K562 (cell line): ENCODE measurements at regions not wholly inside any gene's neighbourhood (a gene's known extent, or its start where the extent isn't known, plus 50 kb on each side); places are given as distances from the start of the nearest gene placed in this dataset.

ENCODE experiments used
- ATAC-seq: fragments of 200-7000 bp; cut with Tn5 transposase; 3 replicates; pipeline ENCODE4 v1.9.1; 2020; ENCODE audit warnings: moderate library complexity
- BruUV-seq: library from RNA; stranded (reverse); fragments of 400-500 nt; replicated peaks from 2 replicates; lab custom pipeline; 2021; lab: Mats Ljungman, UMichigan
- CTCF ChIA-PET: fragments of 300-600 bp; formaldehyde crosslinking; extraction: SDS; loops from one replicate; lab custom pipeline; 2021; ENCODE audit warnings: low intra/inter-chr PET ratio; lab: Yijun Ruan, JAX
- POLR2A ChIA-PET: fragments of 300-600, 350-650 bp; sonication (Branson Sonifier 250); formaldehyde crosslinking; extraction: SDS; loops from one replicate; lab custom pipeline; 2021; ENCODE audit warnings: antibody characterized with exemption, inconsistent platforms; lab: Yijun Ruan, JAX
- DNase-seq, 4 experiments: peaks; one replicate each; pipeline versions ENCODE4 v3.0.0 to v3.0.0-alpha.2; 2011 to 2018; ENCODE audit warnings: low spot score in 3 of 4, mixed read lengths in 3 of 4; ENCODE audit errors: extremely low read depth in 1 of 4
- FAIRE-seq: peaks from 2 replicates; lab custom pipeline; 2011; peaks lifted over from hg19 to GRCh38; lab: Jason Lieb, UNC
- H2AFZ ChIP-seq: 2 replicates; pipeline ENCODE4 v1.6.0; 2011; ENCODE audit warnings: low read depth, low read length, control low read depth, inconsistent platforms
- H3K27ac ChIP-seq: fragments of 200-600 bp; 3 replicates; pipeline ENCODE4 v1.8.0; 2011; ENCODE audit warnings: low read depth, mild to moderate bottlenecking, control low read depth, inconsistent platforms, low read length, moderate library complexity, mixed read lengths; ENCODE audit errors: extremely low read depth
- H3K27me3 ChIP-seq, 2 experiments: fragments of 300-600 bp in 1 of 2; 2 replicates in 1 of 2; 3 replicates in 1 of 2; pipeline versions ENCODE4 v1.6.0 to v1.8.0; 2011; ENCODE audit warnings: inconsistent platforms in 2 of 2, low read length in 2 of 2, mild to moderate bottlenecking in 1 of 2, mixed read lengths in 1 of 2, moderate library complexity in 1 of 2; ENCODE audit not compliant: control insufficient read depth in 2 of 2, insufficient read depth in 2 of 2
- H3K36me3 ChIP-seq: fragments of 300-600 bp; 3 replicates; pipeline ENCODE4 v1.8.0; 2011; ENCODE audit warnings: mild to moderate bottlenecking, low read length, inconsistent platforms; ENCODE audit not compliant: control insufficient read depth, insufficient read depth
- H3K4me1 ChIP-seq, 2 experiments: fragments of 200-600 bp in 1 of 2; replicated peaks in 1 of 2; 2 replicates in 1 of 2; 3 replicates in 1 of 2; pipeline versions ENCODE4 v1.5.1 to v1.8.0; 2011; ENCODE audit warnings: inconsistent platforms in 2 of 2, low read length in 2 of 2, mild to moderate bottlenecking in 1 of 2, mixed read lengths in 1 of 2, moderate library complexity in 1 of 2; ENCODE audit not compliant: control insufficient read depth in 2 of 2, insufficient read depth in 2 of 2
- H3K4me2 ChIP-seq: 2 replicates; pipeline ENCODE4 v1.6.1; 2011; ENCODE audit warnings: low read length, control low read depth, inconsistent platforms, mixed read lengths; ENCODE audit not compliant: insufficient read depth
- H3K4me3 ChIP-seq: fragments of 200-600 bp; sonication (generic), shearing (Covaris generic); 2 replicates; pipeline ENCODE4 v1.5.1; 2016; ENCODE audit warnings: control low read depth, inconsistent platforms
- H3K79me2 ChIP-seq: fragments of 200-600 bp; 3 replicates; pipeline ENCODE4 v1.8.0; 2011; ENCODE audit warnings: low read length, inconsistent platforms; ENCODE audit not compliant: control insufficient read depth, insufficient read depth
- H3K9ac ChIP-seq, 2 experiments: 2 replicates each; pipeline versions ENCODE4 v1.6.0 to v1.6.1; 2011; ENCODE audit warnings: low read depth in 2 of 2, low read length in 2 of 2, control low read depth in 1 of 2, inconsistent platforms in 1 of 2, mild to moderate bottlenecking in 1 of 2, mixed read lengths in 1 of 2; ENCODE audit not compliant: insufficient read depth in 1 of 2
- H3K9me1 ChIP-seq: one replicate; pipeline ENCODE4 v1.6.0; 2011; ENCODE audit warnings: inconsistent platforms, mild to moderate bottlenecking, low read length, moderate library complexity; ENCODE audit not compliant: control insufficient read depth, insufficient read depth
- H3K9me3 ChIP-seq: replicated peaks from 2 replicates; pipeline ENCODE4 v1.5.1; 2011; ENCODE audit warnings: low read depth, low read length, inconsistent platforms; ENCODE audit not compliant: control insufficient read depth, insufficient read depth
- H4K20me1 ChIP-seq: replicated peaks from 2 replicates; pipeline ENCODE4 v1.6.1; 2011; ENCODE audit warnings: low read length, inconsistent platforms, mixed read lengths; ENCODE audit not compliant: control insufficient read depth, insufficient read depth
- CBFA2T2 ChIP-seq: fragments of 450-650 bp; conservative IDR thresholded peaks from 2 replicates; pipeline ENCODE4 v1.6.1; 2017; ENCODE audit warnings: mild to moderate bottlenecking
- CGGBP1 ChIP-seq: fragments of 250-450 bp; sonication (Bioruptor Pico); IDR thresholded peaks from 2 replicates; pipeline ENCODE4 v1.9.0; 2021; ENCODE audit warnings: mild to moderate bottlenecking
- EWSR1 ChIP-seq: fragments of 450-650 bp; IDR thresholded peaks from 2 replicates; pipeline ENCODE4 v1.6.1; 2018; ENCODE audit warnings: borderline replicate concordance, mild to moderate bottlenecking, low read depth, moderate library complexity; ENCODE audit not compliant: partially characterized antibody
- FOSL1 ChIP-seq: fragments of 200-800 bp; sonication (Bioruptor generic); conservative IDR thresholded peaks from 2 replicates; pipeline ENCODE4 v1.6.1; 2016; ENCODE audit warnings: missing genetic modification characterization, missing compliant biosample characterization
- HLTF ChIP-seq: fragments of 450-650 bp; IDR thresholded peaks from 2 replicates; pipeline ENCODE4 v1.6.1; 2016
- HNRNPL ChIP-seq: fragments of 200-400 bp; formaldehyde crosslinking; IDR thresholded peaks from 2 replicates; pipeline ENCODE4 v1.6.1; 2017; ENCODE audit warnings: low read depth, mild to moderate bottlenecking, low read length
- ILK ChIP-seq: fragments of 450-650 bp; IDR thresholded peaks from 2 replicates; pipeline ENCODE4 v1.6.1; 2016; ENCODE audit warnings: missing genetic modification characterization, low read depth, mild to moderate bottlenecking, missing compliant biosample characterization, moderate library complexity, borderline replicate concordance
- MAFF ChIP-seq: IDR thresholded peaks from 2 replicates; pipeline ENCODE4 v1.6.1; 2012; ENCODE audit warnings: low read length, improper control_type of control experiment
- NCOA1 ChIP-seq: fragments of 450-650 bp; IDR thresholded peaks from 2 replicates; pipeline ENCODE4 v1.6.1; 2016; ENCODE audit warnings: low read depth
- POLR3A ChIP-seq: IDR thresholded peaks from 2 replicates; pipeline ENCODE4 v1.6.1; 2011; ENCODE audit warnings: borderline replicate concordance, mild to moderate bottlenecking, moderate library complexity; ENCODE audit not compliant: insufficient read length, insufficient read depth; ENCODE audit errors: extremely low read depth
- PPARD ChIP-seq: fragments of 250-450 bp; sonication (Bioruptor Pico); IDR thresholded peaks from 2 replicates; pipeline ENCODE4 v1.8.0; 2022; ENCODE audit warnings: inconsistent platforms, mild to moderate bottlenecking, moderate library complexity
- SLC30A9 ChIP-seq: fragments of 250-450 bp; sonication (Bioruptor Pico); IDR thresholded peaks from 2 replicates; pipeline ENCODE4 v1.8.0; 2022; ENCODE audit warnings: mild to moderate bottlenecking, moderate library complexity
- TCF7L2 ChIP-seq: fragments of 150-350 bp; IDR thresholded peaks from 2 replicates; pipeline ENCODE4 v1.6.1; 2016; ENCODE audit warnings: low read depth, mild to moderate bottlenecking, low read length, moderate library complexity
- THAP7 ChIP-seq: fragments of 250-450 bp; sonication (Bioruptor Pico); IDR thresholded peaks from 2 replicates; pipeline ENCODE4 v1.5.0; 2021
- WHSC1 ChIP-seq: IDR thresholded peaks from one replicate; pipeline ENCODE4 v1.6.1; 2012; ENCODE audit warnings: low read length, control low read depth, inconsistent platforms
- ZC3H8 ChIP-seq: fragments of 450-650 bp; IDR thresholded peaks from 2 replicates; pipeline ENCODE4 v1.6.1; 2017
- ZNF41 ChIP-seq: fragments of 250-450 bp; sonication (Bioruptor Pico); conservative IDR thresholded peaks from 2 replicates; pipeline ENCODE4 v1.4.0; 2020; ENCODE audit warnings: mild to moderate bottlenecking
- ZNF511 ChIP-seq: sonication (generic); formaldehyde crosslinking; IDR thresholded peaks from 2 replicates; pipeline ENCODE4 v1.8.0; 2022; ENCODE audit warnings: mild to moderate bottlenecking, missing genetic modification reagents
- ZNF589 ChIP-seq: fragments of 200-800 bp; sonication (Bioruptor generic); IDR thresholded peaks from 2 replicates; pipeline ENCODE4 v1.6.1; 2016; ENCODE audit warnings: low read depth, missing genetic modification characterization, missing compliant biosample characterization
- ZSCAN32 ChIP-seq: fragments of 450-650 bp; formaldehyde crosslinking; IDR thresholded peaks from 2 replicates; pipeline ENCODE4 v1.4.0; 2020; ENCODE audit warnings: mild to moderate bottlenecking, moderate library complexity
- WGBS: fragments of 100-300 bp; shearing (Covaris generic); methylation state at CpG from one replicate; pipeline ENCODE4 v1.1.6; 2016; ENCODE audit warnings: low coverage, mixed read lengths; ENCODE audit not compliant: insufficient coverage; ENCODE audit errors: missing lambda C conversion rate; 5-methylcytosine and 5-hydroxymethylcytosine counted together
- in situ Hi-C: fragments of 300-500 bp; cut with MboI; formaldehyde crosslinking; loops from 4 replicates; pipeline ENCODE4 v1.15.0; 2018; ENCODE audit warnings: inconsistent platforms, mixed read lengths
- intact Hi-C: fragments of 100-400 bp; cut with micrococcal nuclease; formaldehyde crosslinking; loops from 2 replicates; pipeline ENCODE4 v1.14.2; 2022

- peak; percentile 59; the same call in 1 of the 2 replicates for TF ChIP-seq ZNF589 (CRISPR knock-in tag)
- peak; percentile 18; the same call in 1 of the 2 replicates for TF ChIP-seq FOSL1 (tag)
Measured at GRCh38 chr12:89252284-89252683, 100.0 kb downstream of the DUSP6 start (continued).

- intact Hi-C loops, result no loop called here
- Histone ChIP-seq H4K20me1 (no peaks in the 10 kb centered on the region), H3K27ac (peak overlapping the region; percentile 39; the same call in 2 of the 3 replicates), H3K4me1 (no peaks in the 10 kb centered on the region; a peak in 1 of 5 replicates), H2AFZ (peak overlapping the region; percentile 42), H3K79me2 (no peaks in the 10 kb centered on the region), H3K36me3 (no peaks in the 10 kb centered on the region), H3K9ac (no peak overlapping the region), H3K4me3 (no peak overlapping the region), H3K9me1 (no peaks in the 10 kb centered on the region), H3K4me2 (no peak overlapping the region; the same call in 1 of the 2 replicates), H3K9me3 (no peaks in the 10 kb centered on the region), H3K27me3 (no peaks in the 10 kb centered on the region)
- BruUV-seq, result no TSS peak
- CTCF ChIA-PET, result no interaction called here
- DNase-seq (peak in 2 of 4 experiments; percentile 13 to 30), FAIRE-seq (peak; percentile 75), ATAC-seq (peak; percentile 59; the same call in 2 of the 3 replicates)
- POLR2A ChIA-PET, result no interaction called here
- 0% methylated on average over 6 of the region's 6 CpGs for WGBS
- in situ Hi-C loops, result no loop called here
- no peak for TF ChIP-seq ZC3H8
- no peak for TF ChIP-seq WHSC1
- no peak for TF ChIP-seq HNRNPL
- TF ChIP-seq ZSCAN32, result no peak
- TF ChIP-seq SLC30A9, result no peak
- no peak for TF ChIP-seq CBFA2T2
- TF ChIP-seq ILK (tag), result no peak
- TF ChIP-seq MAFF, result peak; percentile 28; the same call in 1 of the 2 replicates
- TF ChIP-seq NCOA1, result no peak
- TF ChIP-seq TCF7L2, result no peak
- TF ChIP-seq ZNF511 (CRISPR knock-in tag), result no peak
- no peak for TF ChIP-seq CGGBP1 (CRISPR knock-in tag)
- no peak for TF ChIP-seq HLTF
- no peak for TF ChIP-seq POLR3A
- TF ChIP-seq EWSR1, result no peak
- no peak for TF ChIP-seq PPARD (CRISPR knock-in tag)
- TF ChIP-seq THAP7 (CRISPR knock-in tag), result no peak
- no peak for TF ChIP-seq ZNF41 (CRISPR knock-in tag)
Measured at GRCh38 chr12:89251342-89252271, 100.7 kb downstream of the DUSP6 start.
